ENCODE measurements at regions not wholly inside any gene's neighbourhood (a gene's known extent, or its start where the extent isn't known, plus 50 kb on each side); places are given as distances from the start of the nearest gene placed in this dataset.

GRCh38 chr2:192813341-192813740, 618.6 kb upstream of the TMEFF2 start (continued):
- no peak for TF ChIP-seq USF2 (IDR thresholded peaks at IDR 0.05; ENCODE audit: borderline replicate concordance, low read depth, low read length)
- TF ChIP-seq EZH2phosphoT487 (IDR thresholded peaks at IDR 0.05; ENCODE audit: borderline replicate concordance, low read depth): no peak

- Histone ChIP-seq H3K4me1 (ENCODE audit: control insufficient read depth in 1 of 2, insufficient read depth in 2 of 2, low read depth in 1 of 2, low read length in 1 of 2) (no peaks in the 10 kb centered on the region; a peak in 1 of 4 replicates), H3K36me3 (replicated peaks in 1 of 2; ENCODE audit: control insufficient read depth in 1 of 2, insufficient read depth in 2 of 2, low read length in 1 of 2) (no peaks in the 10 kb centered on the region), H3K9me3 (no peaks in the 10 kb centered on the region), H3K79me2 (ENCODE audit: insufficient read depth) (no peaks in the 10 kb centered on the region), H3F3A (replicated peaks; ENCODE audit: insufficient read depth) (no peaks in the 10 kb centered on the region), H2AFZ (ENCODE audit: low read depth) (no peak overlapping the region), H4K20me1 (ENCODE audit: insufficient read depth) (no peaks in the 10 kb centered on the region), H3K27me3 (ENCODE audit: insufficient read depth) (no peaks in the 10 kb centered on the region), H3K4me2 (no peak overlapping the region), H3K4me3 (ENCODE audit: low read depth in 2 of 2, low read length in 1 of 2) (no peak overlapping the region), H3K9ac (no peak overlapping the region), H3K27ac (ENCODE audit: low read depth in 2 of 2, low read length in 1 of 2) (no peak overlapping the region), H3K9me2 (no peaks in the 10 kb centered on the region)
- CTCF ChIA-PET: no interaction called here
- POLR2A ChIA-PET: no interaction called here
- TF ChIP-seq EP300 (IDR thresholded peaks at IDR 0.05; ENCODE audit: borderline replicate concordance in 1 of 2, low read depth in 1 of 2, low read length in 1 of 2) (no peak), NFIC (IDR thresholded peaks at IDR 0.05; ENCODE audit: borderline replicate concordance) (no peak), GATA2 (CRISPR knock-in tag; IDR thresholded peaks at IDR 0.05) (no peak), TCF12 (IDR thresholded peaks at IDR 0.05) (no peak), POLR2AphosphoS5 (IDR thresholded peaks at IDR 0.05; ENCODE audit: low read depth, low read length) (no peak), SIN3A (IDR thresholded peaks at IDR 0.05; ENCODE audit: borderline replicate concordance, low read depth, low read length) (no peak), PBX3 (IDR thresholded peaks at IDR 0.05) (no peak), MAX (IDR thresholded peaks at IDR 0.05; ENCODE audit: low read depth) (no peak), IRF3 (IDR thresholded peaks at IDR 0.05; ENCODE audit: low read depth, low read length) (no peak), USF2 (IDR thresholded peaks at IDR 0.05; ENCODE audit: borderline replicate concordance, low read depth, low read length) (no peak), USF1 (IDR thresholded peaks at IDR 0.05; ENCODE audit: borderline replicate concordance, low read depth) (no peak), MXI1 (IDR thresholded peaks at IDR 0.05; ENCODE audit: low read depth, low read length) (no peak), FOXJ3 (CRISPR knock-in tag; IDR thresholded peaks at IDR 0.05) (no peak), ELF1 (IDR thresholded peaks at IDR 0.05) (no peak), RAD21 (IDR thresholded peaks at IDR 0.05; ENCODE audit: low read length) (no peak), NRF1 (IDR thresholded peaks at IDR 0.05; ENCODE audit: low read depth, low read length) (no peak), RFX5 (IDR thresholded peaks at IDR 0.05; ENCODE audit: low read length) (no peak), FOXM1 (IDR thresholded peaks at IDR 0.05; ENCODE audit: low read depth) (no peak)
- WGBS (ENCODE audit: low lambda C conversion rate): 28% methylated on average over 2 of the region's 2 CpGs
- no peak for DNase-seq
These were observed 614.4 kb upstream of the TMEFF2 start for GRCh38 chr2:192809173-192809572.
